ENCODE measurements at regions not wholly inside any gene's neighbourhood (a gene's known extent, or its start where the extent isn't known, plus 50 kb on each side); places are given as distances from the start of the nearest gene placed in this dataset.
"Not testable (repeated sequence)": the region's sequence is repeated elsewhere in the genome, so short reads cannot be mapped to it uniquely, and the experiment has no call there.

DNA sequence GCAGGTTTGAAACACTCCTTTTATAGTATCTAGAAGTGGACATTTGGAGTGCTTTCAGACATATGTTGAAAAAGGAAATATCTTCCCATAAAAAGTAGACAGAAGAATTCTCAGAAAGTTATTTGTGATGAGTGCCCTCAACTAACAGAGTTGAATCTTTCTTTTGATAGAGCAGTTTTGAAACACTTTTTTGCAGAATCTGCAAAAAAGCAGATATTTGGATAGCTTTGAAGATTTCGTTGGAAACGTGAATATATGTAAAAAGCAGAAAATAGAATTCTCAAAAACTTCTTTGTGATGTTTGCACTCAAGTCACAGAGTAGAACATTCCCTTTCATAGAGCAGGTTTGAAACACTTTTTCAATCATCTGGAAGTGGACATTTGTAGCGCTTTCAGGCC lies 676.4 kb upstream of the ZNF337 start:
- in situ Hi-C loops (cut with HindIII; ENCODE audit: low pct_unique_long_range_greater_than_20kb, low sequenced_read_pairs): not testable (repeated sequence)

DNA sequence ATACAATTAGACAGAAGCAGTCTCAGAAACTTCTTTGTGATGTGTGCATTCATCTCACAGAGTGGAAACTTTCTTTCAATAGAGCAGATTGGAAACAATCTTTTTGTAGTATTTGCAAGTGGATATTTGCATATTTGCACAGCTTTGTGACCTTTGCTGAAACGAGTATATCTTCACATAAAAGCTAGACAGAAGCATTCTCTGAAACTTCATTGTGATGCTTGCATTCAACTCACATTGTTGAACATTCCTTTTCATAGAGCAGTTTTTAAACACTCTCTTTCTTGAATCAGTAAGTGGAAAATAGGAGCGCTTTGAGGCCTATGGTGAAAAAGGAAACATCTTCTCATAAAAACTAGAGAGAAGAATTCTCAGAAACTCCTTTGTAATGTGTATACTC lies 657.9 kb upstream of the ZNF337 start:
- in situ Hi-C loops (cut with HindIII; ENCODE audit: low pct_unique_long_range_greater_than_20kb, low sequenced_read_pairs): no loop called here
- no peak for DNase-seq (ENCODE audit: low read depth, low spot score)

More for the DNA sequence above, 676.4 kb upstream of the ZNF337 start:
- DNase-seq (ENCODE audit: low read depth, low spot score): not testable (repeated sequence)

DNA sequence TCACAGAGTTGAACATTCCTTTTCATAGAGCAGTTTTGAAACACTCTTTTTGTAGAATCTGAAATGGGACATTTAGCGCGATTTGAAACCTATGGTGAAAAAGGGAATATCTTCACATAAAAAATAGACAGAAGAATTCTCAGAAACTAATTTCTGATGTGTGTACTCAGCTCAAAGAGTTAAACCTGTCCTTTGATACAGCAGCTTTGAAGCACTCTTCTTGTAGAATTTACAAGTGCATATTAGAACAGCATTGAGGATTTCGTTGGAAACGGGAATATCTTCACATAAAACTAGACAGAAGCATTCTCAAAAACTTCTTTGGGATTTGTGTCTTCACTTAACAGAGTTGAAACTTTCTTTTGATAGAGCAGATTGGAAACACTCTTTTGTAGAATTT lies 650.7 kb upstream of the ZNF337 start:
- DNase-seq (ENCODE audit: low read depth, low spot score): no peak
- in situ Hi-C loops (cut with HindIII; ENCODE audit: low pct_unique_long_range_greater_than_20kb, low sequenced_read_pairs): no loop called here

DNA sequence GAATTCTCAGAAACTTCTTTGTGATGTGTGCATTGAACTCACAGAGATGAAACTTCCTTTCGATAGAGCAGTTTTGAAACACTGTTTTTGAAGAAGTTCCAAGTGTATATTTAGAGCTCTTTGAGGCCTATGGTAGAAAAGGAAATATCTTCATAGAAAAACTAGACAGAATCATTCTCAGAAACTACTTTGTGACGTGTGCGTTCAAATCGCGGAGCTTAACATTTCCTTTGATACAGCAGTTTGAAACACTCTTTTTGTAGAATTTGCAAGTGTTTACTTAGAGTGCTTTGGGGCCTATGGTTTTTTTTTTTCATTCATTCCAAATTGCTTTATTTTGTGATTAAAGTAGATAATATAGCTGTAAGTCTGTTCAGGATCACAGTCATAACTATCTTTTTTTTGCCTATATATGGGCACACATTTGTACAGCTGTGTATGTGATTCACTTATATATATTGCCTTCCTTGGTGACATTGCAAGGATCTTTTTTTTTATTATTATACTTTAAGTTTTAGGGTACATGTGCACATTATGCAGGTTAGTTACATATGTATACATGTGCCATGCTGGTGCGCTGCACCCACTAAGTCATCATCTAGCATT lies 643.9 kb upstream of the ZNF337 start:
- DNase-seq (ENCODE audit: low read depth, low spot score); in situ Hi-C loops (cut with HindIII; ENCODE audit: low pct_unique_long_range_greater_than_20kb, low sequenced_read_pairs): not testable (repeated sequence)

DNA sequence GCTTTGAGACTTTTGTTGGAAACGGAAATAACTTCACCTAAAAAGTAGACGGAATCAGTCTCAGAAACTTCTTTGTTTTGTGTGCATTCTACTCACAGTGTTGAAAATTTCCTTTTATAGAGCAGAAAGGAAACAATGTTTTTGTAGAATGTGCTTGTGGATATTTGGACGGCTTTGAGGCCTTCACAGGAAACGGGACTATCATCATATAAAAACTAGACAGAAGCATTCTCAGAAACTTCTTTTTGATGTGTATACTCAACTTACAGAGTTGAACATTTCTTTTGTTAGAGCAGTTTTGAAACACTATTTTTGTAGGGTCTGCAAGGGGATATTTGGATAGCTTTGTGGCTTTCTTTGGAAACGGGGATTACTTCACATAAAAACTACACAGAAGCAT lies 627.5 kb upstream of the ZNF337 start:
- in situ Hi-C loops (cut with HindIII; ENCODE audit: low pct_unique_long_range_greater_than_20kb, low sequenced_read_pairs): no loop called here
- DNase-seq (ENCODE audit: low read depth, low spot score): no peak

DNA sequence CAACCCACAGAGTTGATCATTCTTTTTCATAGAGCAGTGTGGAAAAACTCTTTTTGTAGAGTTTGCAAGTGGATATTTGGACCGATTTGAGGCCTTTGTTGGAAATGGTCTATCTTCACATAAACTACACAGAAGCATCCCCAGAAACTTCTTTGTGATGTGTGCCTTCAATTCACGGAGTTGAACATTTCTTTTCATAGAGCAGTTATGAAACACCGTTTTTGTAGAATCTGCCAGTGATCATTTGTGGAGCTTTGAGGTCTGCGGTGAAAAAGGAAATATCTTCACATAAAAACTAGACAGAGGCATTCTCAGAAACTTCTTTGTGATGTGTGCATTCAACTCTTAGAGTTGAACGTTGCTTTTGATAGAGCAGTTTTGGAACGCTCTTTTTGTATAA lies 618.4 kb upstream of the ZNF337 start:
- in situ Hi-C loops (cut with HindIII; ENCODE audit: low pct_unique_long_range_greater_than_20kb, low sequenced_read_pairs): no loop called here
- no peak for DNase-seq (ENCODE audit: low read depth, low spot score)

DNA sequence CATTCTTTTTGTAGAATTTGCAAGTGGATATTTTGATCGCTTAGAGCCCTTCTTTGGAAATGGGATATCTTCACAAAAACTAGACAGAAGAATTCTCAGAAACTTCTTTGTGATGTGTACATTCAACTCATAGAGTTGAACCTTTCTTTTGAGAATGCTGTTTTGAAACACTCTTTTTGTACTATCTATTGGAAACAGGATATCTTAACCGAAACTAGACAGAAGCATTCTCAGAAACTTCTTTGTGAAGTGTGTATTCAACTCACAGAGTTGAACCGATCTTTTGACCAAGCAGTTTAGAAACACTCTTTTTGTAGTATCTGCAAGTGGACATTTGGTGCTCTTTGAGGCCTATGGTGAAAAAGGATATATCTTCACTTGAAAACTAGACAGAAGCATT lies 613.1 kb upstream of the ZNF337 start:
- DNase-seq (ENCODE audit: low read depth, low spot score); in situ Hi-C loops (cut with HindIII; ENCODE audit: low pct_unique_long_range_greater_than_20kb, low sequenced_read_pairs): not testable (repeated sequence)

DNA sequence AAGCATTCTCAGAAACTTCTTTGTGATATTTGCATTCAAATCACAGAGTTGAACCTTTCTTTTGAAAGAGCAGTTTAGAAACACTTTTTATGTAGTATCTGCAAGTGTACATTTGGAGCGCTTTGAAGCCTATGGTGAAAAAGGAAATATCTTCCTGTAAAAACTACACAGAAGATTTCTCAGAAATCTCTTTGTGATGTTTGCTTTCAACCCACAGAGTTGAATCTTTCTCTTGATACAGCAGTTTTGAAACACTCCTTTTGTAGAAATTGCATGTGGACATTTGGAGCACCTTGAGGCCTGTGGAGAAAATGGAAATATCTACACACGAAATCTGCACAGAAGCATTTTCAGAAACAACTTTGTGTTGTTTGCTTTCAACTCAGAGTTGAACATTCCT lies 612.3 kb upstream of the ZNF337 start:
- in situ Hi-C loops (cut with HindIII; ENCODE audit: low pct_unique_long_range_greater_than_20kb, low sequenced_read_pairs): no loop called here

DNA sequence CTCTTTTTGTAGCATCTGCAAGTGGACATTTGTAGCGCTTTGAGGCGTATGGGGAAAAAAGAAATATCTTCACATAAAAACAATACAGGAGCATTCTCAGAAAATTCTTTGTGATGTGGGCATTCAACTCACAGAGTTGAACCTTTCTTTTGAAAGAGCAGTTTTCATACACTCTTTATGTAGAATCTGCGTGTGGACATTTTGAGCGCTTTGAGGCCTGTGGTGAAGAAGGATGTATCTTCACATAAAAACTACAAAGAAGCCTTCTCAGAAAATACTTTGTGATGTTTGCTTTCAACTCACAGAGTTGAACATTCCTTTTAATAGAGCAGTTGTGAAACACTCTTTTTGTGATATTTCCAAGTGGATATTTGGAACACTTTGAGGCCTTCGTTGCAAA lies 598.4 kb upstream of the ZNF337 start:
- in situ Hi-C loops (cut with HindIII; ENCODE audit: low pct_unique_long_range_greater_than_20kb, low sequenced_read_pairs): no loop called here
- no peak for DNase-seq (ENCODE audit: low read depth, low spot score)

More for the DNA sequence above, 612.3 kb upstream of the ZNF337 start:
- DNase-seq (ENCODE audit: low read depth, low spot score): no peak

DNA sequence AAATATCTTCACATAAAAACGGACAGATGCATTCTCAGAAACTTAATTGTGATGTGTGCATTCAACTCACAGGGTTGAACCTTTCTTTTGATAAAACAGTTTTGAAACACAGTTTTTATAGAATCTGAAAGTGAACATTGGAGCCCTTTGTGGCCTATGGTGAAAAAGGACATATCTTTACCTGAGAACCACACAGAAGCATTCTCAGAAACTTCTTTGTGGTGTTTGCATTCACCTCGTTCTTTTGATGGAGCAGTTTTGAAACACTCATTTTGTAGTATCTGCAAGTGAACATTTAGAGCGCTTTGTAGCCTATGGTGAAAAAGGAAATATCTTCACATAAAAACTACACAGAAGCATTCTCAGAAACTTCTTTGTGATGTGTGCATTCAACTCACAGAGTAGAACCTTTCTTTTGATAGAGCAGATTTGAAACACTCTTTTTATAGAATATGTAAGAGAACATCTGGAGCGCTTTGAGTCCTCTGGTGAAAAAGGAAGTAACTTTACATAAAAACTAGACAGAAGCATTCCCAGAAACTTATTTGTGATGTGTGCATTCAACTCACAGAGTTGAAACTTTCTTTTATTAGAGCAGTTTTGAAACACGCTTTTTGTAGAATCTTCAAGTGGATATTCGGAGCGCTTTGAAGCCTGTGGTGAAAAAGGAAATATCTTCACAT lies 591.9 kb upstream of the ZNF337 start:
- DNase-seq (ENCODE audit: low read depth, low spot score); in situ Hi-C loops (cut with HindIII; ENCODE audit: low pct_unique_long_range_greater_than_20kb, low sequenced_read_pairs): not testable (repeated sequence)

DNA sequence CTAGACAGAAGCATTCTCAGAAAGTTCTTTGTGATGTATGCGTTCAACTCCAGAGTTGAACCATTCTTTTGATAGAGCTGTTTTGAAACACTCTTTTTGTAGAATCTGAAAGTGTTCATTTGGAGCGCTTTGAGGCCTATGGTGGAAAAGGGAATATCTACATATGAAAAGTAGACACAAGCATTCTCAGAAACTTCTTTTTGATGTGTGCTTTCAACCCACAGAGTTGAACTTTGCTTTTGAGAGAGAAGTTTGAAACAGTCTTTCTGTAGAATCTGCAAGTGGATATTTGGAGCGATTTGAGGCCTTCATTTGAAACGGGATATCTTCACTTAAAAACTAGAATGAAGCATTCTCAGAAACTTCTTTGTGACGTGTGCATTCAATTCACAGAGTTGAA lies 582.6 kb upstream of the ZNF337 start:
- no peak for DNase-seq (ENCODE audit: low read depth, low spot score)
- in situ Hi-C loops (cut with HindIII; ENCODE audit: low pct_unique_long_range_greater_than_20kb, low sequenced_read_pairs): no loop called here

DNA sequence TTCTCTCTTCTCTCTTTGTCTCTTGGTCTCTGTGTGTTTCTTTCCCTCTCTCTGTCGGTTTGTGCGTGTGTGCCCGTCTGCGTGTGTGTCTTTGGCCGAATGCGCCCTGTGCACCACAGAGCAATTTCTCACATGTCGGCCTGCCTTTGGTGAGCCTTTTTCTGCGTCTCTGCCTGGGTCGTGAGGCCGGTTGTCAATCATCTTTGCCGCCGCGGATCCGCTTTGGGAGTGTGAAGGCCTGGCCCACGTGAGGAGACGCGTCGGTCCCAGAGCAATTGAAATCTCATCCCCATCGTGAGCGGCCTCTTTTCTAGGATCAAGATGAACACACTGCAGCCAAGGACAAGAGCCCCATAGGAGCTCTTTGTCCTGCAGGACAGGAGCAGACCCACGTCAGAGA lies 580.7 kb upstream of the ZNF337 start:
- in situ Hi-C loops (cut with HindIII; ENCODE audit: low pct_unique_long_range_greater_than_20kb, low sequenced_read_pairs): no loop called here
- no peak for DNase-seq (ENCODE audit: low read depth, low spot score)

DNA sequence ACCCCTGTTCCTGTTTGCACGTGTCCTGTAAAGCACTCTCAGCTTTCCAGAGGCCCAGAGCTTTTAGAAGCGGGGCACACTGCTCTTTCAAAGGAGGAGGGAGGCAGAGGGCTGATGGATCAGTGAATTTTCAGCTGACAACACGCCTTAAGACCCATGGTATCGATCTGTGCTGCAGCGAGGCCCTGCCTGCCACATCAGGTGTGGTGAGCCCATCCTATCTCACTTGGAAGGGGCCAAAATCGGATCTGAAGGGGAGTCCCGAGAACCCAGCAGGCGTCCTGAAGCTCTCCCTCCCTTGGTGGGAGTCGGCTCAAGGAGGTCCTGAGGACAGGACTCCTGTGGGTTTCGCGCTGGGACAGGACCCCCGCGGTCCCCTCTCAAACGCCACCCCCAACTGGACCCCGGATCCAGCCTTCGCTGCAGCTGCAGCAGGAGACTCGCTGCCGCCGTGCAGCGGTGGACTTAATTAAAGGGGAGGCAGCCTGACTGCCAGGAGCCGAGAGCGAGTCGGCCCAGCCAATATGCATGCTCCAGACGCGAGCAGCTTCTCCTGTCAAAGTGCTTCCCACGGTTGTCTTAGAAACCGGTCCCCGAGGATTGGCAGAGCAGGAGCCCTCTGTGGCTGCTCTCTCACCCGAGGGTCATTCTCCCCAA lies 580.0 kb upstream of the ZNF337 start:
- in situ Hi-C loops (cut with HindIII; ENCODE audit: low pct_unique_long_range_greater_than_20kb, low sequenced_read_pairs): no loop called here
- no peak for DNase-seq (ENCODE audit: low read depth, low spot score)

DNA sequence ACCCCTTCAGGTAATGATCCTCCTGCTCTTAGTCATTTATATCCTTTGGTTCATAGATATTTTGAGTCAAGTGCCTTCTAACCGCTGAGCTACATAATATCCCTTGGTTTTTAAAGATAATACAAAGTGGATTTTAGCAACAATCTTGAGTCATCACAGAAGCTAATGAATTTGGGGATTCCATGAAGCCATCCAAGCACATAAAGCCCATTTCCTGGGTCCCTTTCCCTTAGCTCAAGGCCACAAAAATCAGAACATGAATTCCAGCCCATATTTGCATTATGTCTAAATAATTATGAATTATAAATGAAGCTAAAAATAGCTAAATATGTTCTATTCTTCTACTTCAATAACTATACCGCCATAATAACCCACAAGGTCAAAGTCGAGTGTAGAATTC lies 572.1 kb upstream of the ZNF337 start:
- DNase-seq (ENCODE audit: low read depth, low spot score); in situ Hi-C loops (cut with HindIII; ENCODE audit: low pct_unique_long_range_greater_than_20kb, low sequenced_read_pairs): not testable (repeated sequence)

DNA sequence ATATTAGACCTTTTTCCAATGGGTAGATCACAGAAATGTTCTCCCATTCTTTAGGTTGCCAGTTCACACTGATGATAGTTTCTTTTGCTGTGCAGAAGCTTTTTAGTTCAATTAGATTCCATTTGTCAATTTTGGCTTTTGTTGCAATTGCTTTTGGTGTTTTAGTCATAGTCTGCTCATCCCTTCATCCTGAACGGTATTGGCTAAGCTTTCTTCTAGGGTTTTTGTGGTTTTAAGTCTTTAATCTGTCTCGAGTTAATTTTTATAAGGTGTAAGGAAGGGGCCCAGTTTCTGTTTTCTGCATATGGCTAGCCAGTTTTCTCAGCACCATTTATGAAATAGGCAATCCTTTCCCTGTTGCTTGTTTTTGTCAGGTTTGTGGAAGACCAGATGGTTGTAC lies 564.3 kb upstream of the ZNF337 start:
- in situ Hi-C loops (cut with HindIII; ENCODE audit: low pct_unique_long_range_greater_than_20kb, low sequenced_read_pairs); DNase-seq (ENCODE audit: low read depth, low spot score): not testable (repeated sequence)

DNA sequence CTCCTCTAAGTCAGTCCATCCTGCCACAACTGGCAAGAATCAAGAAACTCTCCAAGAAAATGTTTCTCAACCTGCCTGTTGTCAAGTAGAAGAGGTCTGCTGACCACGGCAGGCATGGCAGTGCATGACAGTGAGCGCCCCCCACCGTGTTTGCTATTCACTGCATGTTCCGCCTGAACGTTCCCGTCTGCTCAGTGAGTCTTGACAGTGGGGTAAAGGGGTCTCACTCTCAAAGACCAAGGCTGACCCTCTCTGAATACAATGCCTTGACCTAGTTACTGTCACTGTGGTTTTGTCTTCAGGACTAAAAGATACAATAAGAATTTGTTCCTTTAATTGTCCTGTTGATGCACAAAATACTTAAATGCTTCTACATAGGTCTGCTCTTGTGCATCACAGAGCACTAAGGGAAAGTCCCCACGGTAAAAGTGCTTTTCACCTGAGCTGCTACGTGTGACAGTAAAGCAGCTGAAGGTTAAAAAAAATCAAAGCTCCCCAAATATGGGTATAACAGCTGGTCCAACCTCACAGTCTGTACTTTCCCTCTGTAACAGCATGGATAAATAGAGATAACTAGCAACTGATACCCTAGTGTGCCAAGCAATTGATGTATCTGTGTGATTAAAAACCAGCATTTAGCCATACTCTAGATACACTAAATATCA lies 555.8 kb upstream of the ZNF337 start:
- in situ Hi-C loops (cut with HindIII; ENCODE audit: low pct_unique_long_range_greater_than_20kb, low sequenced_read_pairs); DNase-seq (ENCODE audit: low read depth, low spot score): not testable (repeated sequence)

DNA sequence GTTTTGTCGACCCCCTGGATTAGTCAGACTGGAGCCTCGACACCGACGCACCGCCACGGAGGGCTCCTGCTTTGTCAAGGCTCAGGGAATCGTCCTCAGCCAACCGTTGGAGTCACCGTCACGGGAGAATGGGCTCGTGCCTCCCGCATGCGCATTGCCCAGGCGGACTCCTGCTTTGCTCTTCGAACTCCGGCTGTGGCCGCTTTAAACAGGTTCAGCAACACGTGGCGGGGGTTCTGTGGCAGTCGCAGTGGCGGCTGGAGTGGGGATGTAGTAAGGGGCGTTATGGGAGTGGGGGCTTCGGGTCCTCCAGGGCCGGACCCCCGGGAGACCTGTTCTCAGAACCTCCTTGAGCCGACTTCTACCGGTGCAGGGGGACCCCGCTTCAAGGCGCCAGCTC lies 554.7 kb upstream of the ZNF337 start:
- DNase-seq (ENCODE audit: low read depth, low spot score); in situ Hi-C loops (cut with HindIII; ENCODE audit: low pct_unique_long_range_greater_than_20kb, low sequenced_read_pairs): not testable (repeated sequence)

Data from SK-MEL-5 (cell line).